Retinal pigment epithelial cell (primary cell): ENCODE measurements at regions not wholly inside any gene's neighbourhood (a gene's known extent, or its start where the extent isn't known, plus 50 kb on each side); places are given as distances from the start of the nearest gene placed in this dataset.
"Not testable (repeated sequence)": the region's sequence is repeated elsewhere in the genome, so short reads cannot be mapped to it uniquely, and the experiment has no call there.

Source experiments
- DNase-seq: peaks from one replicate; pipeline ENCODE4 v3.0.0-alpha.2; 2010; ENCODE audit warnings: low read depth
- H3K4me3 ChIP-seq: 2 replicates; pipeline ENCODE4 v1.5.1; 2011; ENCODE audit warnings: mild to moderate bottlenecking, low read length, control low read depth, moderate library complexity
- TF ChIP-seq, protein P1 (sequence below): conservative IDR thresholded peaks from 2 replicates; pipeline ENCODE4 v1.5.1; 2011; ENCODE audit warnings: low read depth, low read length, control low read depth, inconsistent platforms

DNA sequence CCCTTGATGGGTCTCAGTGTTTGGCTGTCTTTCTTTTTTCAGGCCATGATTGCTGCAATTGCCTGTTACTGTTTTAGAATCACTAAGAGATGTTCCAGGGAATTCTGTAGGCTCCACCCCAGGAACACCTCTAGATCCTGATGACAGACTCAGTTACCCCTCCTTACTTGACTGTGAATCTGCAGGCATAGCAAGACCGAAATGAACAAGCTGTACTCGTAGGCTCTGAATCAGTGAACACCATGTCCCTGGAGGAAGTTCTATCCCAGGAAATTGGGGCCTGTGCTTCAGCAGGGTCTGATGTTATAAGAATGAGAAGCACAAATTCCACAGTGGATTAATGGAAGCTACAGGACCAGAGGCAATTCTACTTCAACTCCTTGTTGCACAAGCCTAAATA lies 148.6 kb downstream of the COPS8 start:
- no peak overlapping the region for H3K4me3 ChIP-seq
- TF ChIP-seq, protein P1, sequence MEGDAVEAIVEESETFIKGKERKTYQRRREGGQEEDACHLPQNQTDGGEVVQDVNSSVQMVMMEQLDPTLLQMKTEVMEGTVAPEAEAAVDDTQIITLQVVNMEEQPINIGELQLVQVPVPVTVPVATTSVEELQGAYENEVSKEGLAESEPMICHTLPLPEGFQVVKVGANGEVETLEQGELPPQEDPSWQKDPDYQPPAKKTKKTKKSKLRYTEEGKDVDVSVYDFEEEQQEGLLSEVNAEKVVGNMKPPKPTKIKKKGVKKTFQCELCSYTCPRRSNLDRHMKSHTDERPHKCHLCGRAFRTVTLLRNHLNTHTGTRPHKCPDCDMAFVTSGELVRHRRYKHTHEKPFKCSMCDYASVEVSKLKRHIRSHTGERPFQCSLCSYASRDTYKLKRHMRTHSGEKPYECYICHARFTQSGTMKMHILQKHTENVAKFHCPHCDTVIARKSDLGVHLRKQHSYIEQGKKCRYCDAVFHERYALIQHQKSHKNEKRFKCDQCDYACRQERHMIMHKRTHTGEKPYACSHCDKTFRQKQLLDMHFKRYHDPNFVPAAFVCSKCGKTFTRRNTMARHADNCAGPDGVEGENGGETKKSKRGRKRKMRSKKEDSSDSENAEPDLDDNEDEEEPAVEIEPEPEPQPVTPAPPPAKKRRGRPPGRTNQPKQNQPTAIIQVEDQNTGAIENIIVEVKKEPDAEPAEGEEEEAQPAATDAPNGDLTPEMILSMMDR: no peak
- no peak for DNase-seq

DNA sequence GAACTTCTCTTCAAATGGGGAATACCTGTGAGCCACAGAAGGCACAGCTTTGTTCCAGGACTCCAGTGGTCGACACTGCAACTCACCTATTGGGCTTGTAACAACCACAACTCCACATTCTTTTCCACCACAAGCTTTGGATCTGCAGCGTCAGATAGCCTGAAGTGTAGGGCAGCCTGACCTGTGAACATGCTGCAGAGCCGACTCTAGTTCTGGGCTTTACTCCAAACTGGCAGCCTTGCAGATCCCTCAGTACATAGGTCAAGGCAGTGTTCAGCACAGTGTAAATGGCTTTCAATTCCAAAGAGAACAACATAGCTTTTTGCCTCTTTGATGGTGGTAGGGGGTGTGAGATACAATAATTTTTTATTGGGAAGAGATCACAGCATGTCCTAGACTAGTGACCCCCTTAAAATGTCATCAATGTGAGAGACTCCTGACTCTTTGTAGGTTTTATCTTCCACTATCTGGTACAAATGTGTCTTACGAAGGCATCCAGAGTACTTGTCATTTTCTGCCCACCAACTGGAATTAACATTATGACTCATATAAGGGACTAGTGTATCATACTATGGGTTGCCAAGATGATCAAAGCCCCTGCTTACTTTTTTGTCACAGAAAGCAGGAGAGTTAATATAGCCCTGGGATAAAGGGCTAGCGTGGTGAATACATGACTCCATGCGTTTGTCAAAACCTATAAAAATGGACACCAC lies 149.8 kb downstream of the COPS8 start:
- no peak overlapping the region for H3K4me3 ChIP-seq
- peak; percentile 89 for DNase-seq
- TF ChIP-seq, protein P1: no peak

DNA sequence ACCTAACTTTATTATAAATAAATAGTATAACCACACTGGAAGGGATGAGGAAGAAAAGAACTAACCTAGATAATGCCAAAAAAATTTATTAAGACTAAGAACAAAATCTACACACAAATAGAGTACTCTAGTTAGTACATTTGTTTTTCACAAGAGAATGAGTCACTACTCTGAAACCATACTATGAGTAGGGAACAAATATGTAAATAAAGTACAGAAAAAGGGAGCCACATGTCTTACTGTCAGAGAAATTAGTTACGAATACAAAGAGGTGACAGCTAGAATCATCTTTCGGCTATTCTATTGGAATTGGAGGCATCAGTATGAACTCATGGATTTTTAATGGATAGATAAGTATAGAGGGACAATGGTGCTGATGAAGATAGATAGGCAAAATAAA lies 150.5 kb downstream of the COPS8 start:
- H3K4me3 ChIP-seq: no peak overlapping the region
- no peak for DNase-seq
- TF ChIP-seq, protein P1: no peak

GRCh38 chr2:237238249-237238648 lies 152.6 kb downstream of the COPS8 start:
- DNase-seq: no peak
- TF ChIP-seq, protein P1: no peak
- no peak overlapping the region for H3K4me3 ChIP-seq

- no peak for DNase-seq
- TF ChIP-seq, protein P1: no peak
- no peak overlapping the region for H3K4me3 ChIP-seq
Observed at GRCh38 chr2:237240252-237240651, 154.6 kb downstream of the COPS8 start.

DNA sequence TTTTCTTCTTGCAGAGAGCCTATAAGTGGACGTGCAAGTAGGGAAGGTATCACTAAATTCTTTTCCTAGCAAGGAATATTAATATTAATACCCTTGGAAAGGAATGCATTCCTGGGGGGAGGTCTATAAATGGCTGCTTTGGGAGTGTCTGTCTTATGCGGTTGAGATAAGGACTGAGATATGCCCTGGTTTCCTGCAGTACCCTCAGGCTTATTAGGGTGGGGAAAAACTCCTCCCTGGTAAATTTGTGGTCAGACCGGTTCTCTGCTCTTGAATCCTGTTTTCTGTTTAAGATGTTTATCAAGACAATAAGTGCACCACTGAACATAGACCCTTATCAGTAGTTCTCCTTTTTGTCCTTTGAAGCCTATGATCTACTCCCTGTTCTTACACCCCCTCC lies 155.2 kb downstream of the COPS8 start:
- DNase-seq, H3K4me3 ChIP-seq: not testable (repeated sequence)

DNA sequence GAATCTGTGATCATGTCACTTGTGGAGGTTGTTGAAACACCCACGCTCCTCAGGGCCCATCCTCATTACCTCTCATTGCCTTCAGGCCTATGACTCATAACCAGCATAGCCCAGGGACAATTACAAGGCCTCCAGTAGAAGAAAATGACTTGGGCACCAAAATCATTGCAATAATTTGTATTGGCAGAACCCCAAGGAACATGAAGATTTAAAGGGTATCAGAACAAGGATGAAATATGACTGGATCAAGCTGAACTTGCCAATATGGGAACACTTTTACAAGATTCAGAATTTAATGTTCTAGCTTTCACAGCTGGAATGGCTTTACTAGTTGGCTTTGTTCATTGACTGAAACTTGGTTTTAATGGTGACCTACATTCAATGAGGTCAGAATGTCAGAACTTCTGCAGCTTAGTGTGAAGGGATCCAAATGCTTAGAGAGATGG lies 156.4 kb downstream of the COPS8 start:
- DNase-seq: no peak
- H3K4me3 ChIP-seq: no peak overlapping the region
- TF ChIP-seq, protein P1: no peak
